ENCODE measurements at regions not wholly inside any gene's neighbourhood (a gene's known extent, or its start where the extent isn't known, plus 50 kb on each side); places are given as distances from the start of the nearest gene placed in this dataset.

DNA sequence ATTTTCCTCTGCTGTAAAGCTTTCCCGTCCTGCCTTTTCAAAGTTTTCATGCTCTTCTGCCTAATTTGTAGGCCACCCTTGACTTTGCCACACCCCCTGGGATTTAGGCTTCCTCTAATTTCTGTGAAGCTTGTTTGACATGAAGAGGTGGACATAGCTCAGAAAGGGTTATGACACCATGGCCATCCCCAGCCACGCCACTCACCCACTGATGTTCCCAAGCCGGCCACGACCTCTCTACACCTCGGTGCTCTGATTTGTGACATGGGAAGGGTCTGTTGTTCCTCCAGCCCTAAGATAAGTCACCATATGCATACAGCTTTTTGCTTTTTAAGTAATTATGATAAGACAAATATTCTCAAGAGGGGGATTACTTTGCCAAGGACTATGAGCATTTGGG lies 139.5 kb downstream of the BARX1 start:
- H3K27me3 Mint-ChIP-seq (ENCODE audit: low read depth), result peaks cover 20% of the 10 kb centered on the region

GRCh38 chr9:93815135-93815534 lies 140.0 kb downstream of the BARX1 start:
- Mint-ChIP-seq H3K36me3 (ENCODE audit: insufficient read depth) (no peaks in the 10 kb centered on the region), H3K4me3 (no peak overlapping the region), H3K9me3 (no peaks in the 10 kb centered on the region), H3K4me1 (ENCODE audit: low read depth) (no peaks in the 10 kb centered on the region), H3K27me3 (ENCODE audit: low read depth) (peaks cover 15% of the 10 kb centered on the region)
- ATAC-seq (no peak), DNase-seq (no peak)

More for the DNA sequence above, 139.5 kb downstream of the BARX1 start:
- no peaks in the 10 kb centered on the region for H3K4me1 Mint-ChIP-seq (ENCODE audit: low read depth)
- ATAC-seq (no peak), DNase-seq (no peak)
- H3K9me3 Mint-ChIP-seq, result no peaks in the 10 kb centered on the region
- no peaks in the 10 kb centered on the region for H3K36me3 Mint-ChIP-seq (ENCODE audit: insufficient read depth)
- H3K4me3 Mint-ChIP-seq, result no peak overlapping the region

GRCh38 chr9:93814077-93814956 lies 140.8 kb downstream of the BARX1 start:
- Mint-ChIP-seq H3K27me3 (ENCODE audit: low read depth) (peaks cover 10% of the 10 kb centered on the region), H3K9me3 (no peaks in the 10 kb centered on the region), H3K4me3 (no peak overlapping the region), H3K4me1 (ENCODE audit: low read depth) (no peaks in the 10 kb centered on the region), H3K36me3 (ENCODE audit: insufficient read depth) (no peaks in the 10 kb centered on the region)
- ATAC-seq, result no peak
- DNase-seq, result no peak

GRCh38 chr9:93813221-93814076 lies 141.7 kb downstream of the BARX1 start:
- H3K4me1 Mint-ChIP-seq (ENCODE audit: low read depth), result no peaks in the 10 kb centered on the region
- H3K4me3 Mint-ChIP-seq, result no peak overlapping the region
- no peak for ATAC-seq
- no peaks in the 10 kb centered on the region for H3K36me3 Mint-ChIP-seq (ENCODE audit: insufficient read depth)
- no peaks in the 10 kb centered on the region for H3K9me3 Mint-ChIP-seq
- no peak for DNase-seq
- peaks cover 9% of the 10 kb centered on the region for H3K27me3 Mint-ChIP-seq (ENCODE audit: low read depth)

GRCh38 chr9:93812410-93812668 lies 142.8 kb downstream of the BARX1 start:
- Mint-ChIP-seq H3K9me3 (no peaks in the 10 kb centered on the region), H3K27me3 (ENCODE audit: low read depth) (peaks cover 5% of the 10 kb centered on the region), H3K4me1 (ENCODE audit: low read depth) (no peaks in the 10 kb centered on the region), H3K36me3 (ENCODE audit: insufficient read depth) (no peaks in the 10 kb centered on the region), H3K4me3 (no peak overlapping the region)
- ATAC-seq (no peak), DNase-seq (no peak)

DNA sequence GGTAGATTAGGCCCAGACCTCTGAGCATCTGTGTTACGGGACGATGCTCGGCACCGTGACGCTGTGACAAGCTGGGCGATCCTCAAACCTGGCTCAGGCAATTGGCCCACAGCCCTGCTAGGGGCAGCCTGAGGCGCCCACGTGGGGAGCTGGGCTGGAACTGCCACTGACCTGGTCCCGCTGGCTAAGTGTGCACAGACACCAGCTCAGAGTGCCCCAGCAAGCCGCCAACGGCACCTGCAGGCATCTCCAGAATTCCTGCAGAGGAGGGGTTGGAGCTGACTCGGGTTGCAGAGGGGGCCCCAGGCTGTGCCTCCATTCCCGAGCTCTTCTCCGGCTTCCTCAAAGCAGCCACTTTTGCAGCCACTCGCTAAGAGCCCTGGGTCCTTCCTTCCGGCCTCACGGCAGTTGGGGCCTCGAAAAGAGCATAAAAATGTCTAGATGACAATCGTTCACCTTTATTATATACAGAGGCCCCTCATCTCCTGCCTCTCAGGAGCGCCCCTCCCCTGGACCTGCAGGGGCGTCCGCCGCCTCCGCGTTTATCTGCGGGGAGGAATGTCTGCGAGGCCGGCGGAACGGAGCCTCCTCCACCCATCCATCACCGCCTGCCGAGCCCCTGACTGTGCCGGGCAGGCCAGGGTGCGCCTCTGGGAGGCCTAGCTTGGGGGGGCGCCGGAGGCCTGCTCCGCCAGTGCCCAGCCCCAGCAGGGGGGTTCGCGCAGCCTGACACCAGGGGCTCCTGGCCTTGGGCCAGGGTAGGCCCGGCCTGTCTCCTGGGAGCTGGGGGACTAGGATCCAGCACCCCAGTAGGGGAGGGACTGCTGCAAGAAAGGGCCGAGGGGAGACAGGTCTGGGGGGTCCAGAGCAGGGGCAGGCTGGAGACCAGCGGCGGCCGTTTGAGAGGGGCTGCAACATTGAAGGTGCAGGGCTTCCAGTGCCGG lies 144.9 kb downstream of the BARX1 start:
- H3K27me3 Mint-ChIP-seq (ENCODE audit: low read depth), result peaks cover 3% of the 10 kb centered on the region
- DNase-seq (no peak), ATAC-seq (no peak)

GRCh38 chr9:93809204-93809940 lies 145.8 kb downstream of the BARX1 start:
- DNase-seq (no peak), ATAC-seq (no peak)
- Mint-ChIP-seq H3K9me3 (peaks cover 8% of the 10 kb centered on the region), H3K36me3 (ENCODE audit: insufficient read depth) (no peaks in the 10 kb centered on the region), H3K4me1 (ENCODE audit: low read depth) (no peaks in the 10 kb centered on the region), H3K27me3 (ENCODE audit: low read depth) (peaks cover 3% of the 10 kb centered on the region), H3K4me3 (no peak overlapping the region)

More for the DNA sequence above, 144.9 kb downstream of the BARX1 start:
- no peaks in the 10 kb centered on the region for H3K4me1 Mint-ChIP-seq (ENCODE audit: low read depth)
- H3K9me3 Mint-ChIP-seq, result peaks cover 5% of the 10 kb centered on the region
- no peaks in the 10 kb centered on the region for H3K36me3 Mint-ChIP-seq (ENCODE audit: insufficient read depth)
- no peak overlapping the region for H3K4me3 Mint-ChIP-seq

GRCh38 chr9:93808115-93809029 lies 146.8 kb downstream of the BARX1 start:
- H3K4me3 Mint-ChIP-seq, result no peak overlapping the region
- no peak for ATAC-seq
- peaks cover 5% of the 10 kb centered on the region for H3K27me3 Mint-ChIP-seq (ENCODE audit: low read depth)
- DNase-seq, result no peak
- H3K9me3 Mint-ChIP-seq, result peaks cover 8% of the 10 kb centered on the region
- H3K4me1 Mint-ChIP-seq (ENCODE audit: low read depth), result no peaks in the 10 kb centered on the region
- H3K36me3 Mint-ChIP-seq (ENCODE audit: insufficient read depth), result no peaks in the 10 kb centered on the region

GRCh38 chr9:93807166-93808074 lies 147.7 kb downstream of the BARX1 start:
- Mint-ChIP-seq H3K9me3 (peaks cover 8% of the 10 kb centered on the region), H3K36me3 (ENCODE audit: insufficient read depth) (no peaks in the 10 kb centered on the region), H3K4me3 (no peak overlapping the region), H3K27me3 (ENCODE audit: low read depth) (peaks cover 13% of the 10 kb centered on the region), H3K4me1 (ENCODE audit: low read depth) (no peaks in the 10 kb centered on the region)
- ATAC-seq, result no peak
- DNase-seq, result no peak

DNA sequence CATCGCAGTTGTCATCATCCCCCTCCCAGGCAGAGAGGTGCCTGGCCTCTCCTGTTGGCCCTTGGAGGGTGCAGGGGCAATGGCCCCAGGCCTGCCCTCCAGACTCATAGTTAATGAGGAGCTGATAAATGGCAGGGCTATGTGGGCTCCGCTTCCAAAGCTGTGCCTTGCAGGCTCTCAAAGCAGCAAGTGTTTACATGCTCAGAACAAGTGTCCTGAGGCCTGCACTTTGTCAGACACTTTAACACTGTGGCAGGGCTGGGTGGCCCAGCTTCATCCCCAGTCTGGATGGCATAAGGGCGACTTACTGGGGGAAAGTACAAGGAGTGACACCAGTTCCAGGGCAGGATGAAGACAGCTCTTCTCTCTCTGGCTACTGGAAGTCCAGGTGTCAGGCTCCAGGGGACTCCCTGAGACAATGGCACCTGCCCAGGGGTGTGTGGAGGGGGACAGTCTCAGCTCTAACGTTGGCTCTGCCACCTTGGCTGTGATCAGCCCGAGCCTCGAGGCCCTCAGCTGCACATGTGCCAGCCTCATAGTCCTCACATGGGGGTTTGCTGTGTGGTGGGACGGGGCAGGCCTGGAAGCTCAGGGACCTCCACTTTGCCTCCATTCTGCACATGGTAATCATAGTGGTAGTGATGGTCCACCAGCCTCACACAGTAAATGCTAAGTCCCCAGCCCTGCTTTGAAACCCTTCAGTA lies 153.4 kb downstream of the BARX1 start:
- Mint-ChIP-seq H3K4me3 (no peak overlapping the region), H3K9me3 (peaks cover 17% of the 10 kb centered on the region), H3K4me1 (ENCODE audit: low read depth) (no peaks in the 10 kb centered on the region), H3K36me3 (ENCODE audit: insufficient read depth) (no peaks in the 10 kb centered on the region), H3K27me3 (ENCODE audit: low read depth) (peaks cover 32% of the 10 kb centered on the region)
- DNase-seq (no peak), ATAC-seq (no peak)

- Mint-ChIP-seq H3K27me3 (ENCODE audit: low read depth) (peaks cover 33% of the 10 kb centered on the region), H3K36me3 (ENCODE audit: insufficient read depth) (no peaks in the 10 kb centered on the region), H3K9me3 (peaks cover 16% of the 10 kb centered on the region), H3K4me1 (ENCODE audit: low read depth) (no peaks in the 10 kb centered on the region), H3K4me3 (no peak overlapping the region)
- no peak for ATAC-seq
- no peak for DNase-seq
These were observed 154.0 kb downstream of the BARX1 start for GRCh38 chr9:93801120-93801519.

DNA sequence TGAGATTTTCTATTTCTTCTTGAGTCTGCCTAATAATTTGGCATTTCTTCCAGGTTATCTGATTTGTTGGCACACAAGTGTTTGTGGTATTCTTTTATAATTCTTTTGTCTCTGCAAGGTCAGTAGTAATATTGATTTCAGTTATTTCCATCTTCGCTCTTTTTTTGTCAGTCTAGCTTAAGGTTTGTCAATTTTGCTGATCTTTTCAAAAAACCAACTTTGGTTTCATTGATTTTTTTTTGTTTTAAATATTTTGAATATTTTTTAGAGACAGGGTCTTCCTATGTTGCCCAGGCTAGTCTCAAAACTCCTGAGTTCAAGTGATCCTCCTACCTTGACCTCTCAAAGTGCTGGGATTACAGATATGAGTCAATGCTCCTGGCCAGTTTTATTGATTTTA lies 162.8 kb downstream of the BARX1 start:
- no peaks in the 10 kb centered on the region for H3K36me3 Mint-ChIP-seq (ENCODE audit: insufficient read depth)
- H3K4me1 Mint-ChIP-seq (ENCODE audit: low read depth), result no peaks in the 10 kb centered on the region
- DNase-seq (no peak), ATAC-seq (no peak)
- peaks cover 29% of the 10 kb centered on the region for H3K27me3 Mint-ChIP-seq (ENCODE audit: low read depth)
- peaks cover 5% of the 10 kb centered on the region for H3K9me3 Mint-ChIP-seq
- no peak overlapping the region for H3K4me3 Mint-ChIP-seq

Data from activated T-cell treated with anti-CD3 and anti-CD28 coated beads, Interleukin-2, amount 50 U/mL, for 4 hours (primary cell).